ENCODE measurements at regions not wholly inside any gene's neighbourhood (a gene's known extent, or its start where the extent isn't known, plus 50 kb on each side); places are given as distances from the start of the nearest gene placed in this dataset.

- DNase-seq (ENCODE audit: low spot score): no peak
- TF ChIP-seq CTCF (IDR thresholded peaks at IDR 0.05): no peak
- H3K36me3 ChIP-seq: no peaks in the 10 kb centered on the region
- H3K27me3 ChIP-seq: no peaks in the 10 kb centered on the region
- H3K4me3 ChIP-seq: no peak overlapping the region
- H3K4me1 ChIP-seq: no peaks in the 10 kb centered on the region
- H3K27ac ChIP-seq: no peak overlapping the region
- H3K9me3 ChIP-seq: no peaks in the 10 kb centered on the region
Observed at GRCh38 chr12:71233083-71233482, 75.3 kb upstream of the TSPAN8 start.

DNA sequence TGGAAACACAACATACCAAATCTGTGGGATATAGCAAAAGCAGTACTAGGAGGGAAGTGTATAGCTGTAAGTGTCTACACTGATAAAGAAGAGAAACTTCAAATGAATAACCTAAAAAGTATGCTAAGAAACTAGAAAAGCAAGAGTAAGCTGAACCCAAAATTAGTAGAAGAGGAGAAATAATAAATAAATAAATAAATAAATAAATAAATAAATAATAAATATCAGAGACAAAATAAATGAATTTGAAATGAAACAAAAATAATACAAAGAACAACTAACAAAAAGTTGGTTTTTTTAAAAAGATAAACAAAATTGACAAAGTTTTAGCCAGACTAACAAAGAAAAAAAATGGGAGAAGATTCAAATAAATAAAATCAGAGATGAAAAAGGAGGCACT is 72.7 kb upstream of the TSPAN8 start:
- Histone ChIP-seq H3K27ac (no peak overlapping the region), H3K27me3 (no peaks in the 10 kb centered on the region), H3K4me1 (no peaks in the 10 kb centered on the region), H3K4me3 (no peak overlapping the region), H3K9me3 (no peaks in the 10 kb centered on the region), H3K36me3 (no peaks in the 10 kb centered on the region)
- DNase-seq (ENCODE audit: low spot score): no peak
- no peak for TF ChIP-seq CTCF (IDR thresholded peaks at IDR 0.05)

DNA sequence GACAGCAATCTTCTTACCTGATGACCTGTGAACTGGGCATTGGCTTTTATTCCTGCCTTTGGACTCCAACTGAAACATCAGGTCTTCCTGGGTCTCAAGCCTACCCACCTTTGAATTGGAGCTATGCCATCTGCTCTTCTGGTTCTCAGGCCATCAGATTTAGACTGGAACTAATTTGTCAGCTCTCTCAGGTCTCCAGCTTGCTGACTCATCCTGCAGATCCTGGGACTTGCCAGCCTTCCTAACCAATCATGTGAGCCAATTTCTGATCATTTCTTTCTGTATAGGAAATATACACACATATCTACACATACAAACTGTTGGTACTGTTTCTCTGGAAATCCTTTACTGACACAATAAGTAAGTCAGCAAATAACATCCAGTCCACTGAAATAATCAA is 65.3 kb upstream of the TSPAN8 start:
- Histone ChIP-seq H3K4me1 (no peaks in the 10 kb centered on the region), H3K9me3 (no peaks in the 10 kb centered on the region), H3K27me3 (no peaks in the 10 kb centered on the region), H3K4me3 (no peak overlapping the region), H3K27ac (no peak overlapping the region), H3K36me3 (no peaks in the 10 kb centered on the region)
- DNase-seq (ENCODE audit: low spot score): no peak
- no peak for TF ChIP-seq CTCF (IDR thresholded peaks at IDR 0.05)

GRCh38 chr12:71222436-71222835 is 64.6 kb upstream of the TSPAN8 start:
- H3K9me3 ChIP-seq: no peaks in the 10 kb centered on the region
- no peaks in the 10 kb centered on the region for H3K36me3 ChIP-seq
- DNase-seq (ENCODE audit: low spot score): no peak
- TF ChIP-seq CTCF (IDR thresholded peaks at IDR 0.05): no peak
- no peaks in the 10 kb centered on the region for H3K27me3 ChIP-seq
- no peaks in the 10 kb centered on the region for H3K4me1 ChIP-seq
- no peak overlapping the region for H3K27ac ChIP-seq
- H3K4me3 ChIP-seq: no peak overlapping the region

GRCh38 chr12:71220260-71220659 is 62.5 kb upstream of the TSPAN8 start:
- no peaks in the 10 kb centered on the region for H3K4me1 ChIP-seq
- H3K4me3 ChIP-seq: no peak overlapping the region
- no peaks in the 10 kb centered on the region for H3K9me3 ChIP-seq
- H3K27ac ChIP-seq: no peak overlapping the region
- TF ChIP-seq CTCF (IDR thresholded peaks at IDR 0.05): no peak
- no peaks in the 10 kb centered on the region for H3K36me3 ChIP-seq
- no peak for DNase-seq (ENCODE audit: low spot score)
- no peaks in the 10 kb centered on the region for H3K27me3 ChIP-seq

GRCh38 chr12:71219224-71219623 is 61.4 kb upstream of the TSPAN8 start:
- Histone ChIP-seq H3K27me3 (no peaks in the 10 kb centered on the region), H3K4me1 (no peaks in the 10 kb centered on the region), H3K4me3 (no peak overlapping the region), H3K9me3 (no peaks in the 10 kb centered on the region), H3K27ac (no peak overlapping the region), H3K36me3 (no peaks in the 10 kb centered on the region)
- TF ChIP-seq CTCF (IDR thresholded peaks at IDR 0.05): no peak
- DNase-seq (ENCODE audit: low spot score): no peak

All from right atrium auricular region (tissue), 2 donors.